Cardiac fibroblast (primary cell): ENCODE measurements at regions not wholly inside any gene's neighbourhood (a gene's known extent, or its start where the extent isn't known, plus 50 kb on each side); places are given as distances from the start of the nearest gene placed in this dataset.
"Not testable (repeated sequence)": the region's sequence is repeated elsewhere in the genome, so short reads cannot be mapped to it uniquely, and the experiment has no call there.

Experiments used
- DNase-seq, 2 donors: peaks; one replicate each; pipeline versions ENCODE4 v3.0.0 to v3.0.0-alpha.2; 2010; ENCODE audit warnings: low read depth in 2 of 2
- H3K4me3 ChIP-seq, 2 donors: replicated peaks in 1 of 2; 1 replicate in 1 of 2; 2 replicates in 1 of 2; pipeline ENCODE4 v1.5.1; 2011; ENCODE audit warnings: low read depth in 2 of 2, low read length in 2 of 2, mild to moderate bottlenecking in 2 of 2, moderate library complexity in 1 of 2
- CTCF ChIP-seq: IDR thresholded peaks from one replicate; pipeline ENCODE4 v1.5.1; 2011; ENCODE audit warnings: low read depth, mild to moderate bottlenecking, low read length, inconsistent platforms

- TF ChIP-seq CTCF: no peak
- no peak overlapping the region for H3K4me3 ChIP-seq
- no peak for DNase-seq
Observed at GRCh38 chr12:74280156-74280655, 257.4 kb upstream of the ATXN7L3B start.

GRCh38 chr12:74281401-74282180 is 256.0 kb upstream of the ATXN7L3B start:
- not testable (repeated sequence) for DNase-seq, H3K4me3 ChIP-seq

- no peak for DNase-seq
- no peak for TF ChIP-seq CTCF
Observed at GRCh38 chr12:74283646-74284045, 254.0 kb upstream of the ATXN7L3B start.

GRCh38 chr12:74285773-74286172 is 251.9 kb upstream of the ATXN7L3B start:
- no peak for DNase-seq
- no peak overlapping the region for H3K4me3 ChIP-seq
- no peak for TF ChIP-seq CTCF

More at GRCh38 chr12:74283646-74284045, 254.0 kb upstream of the ATXN7L3B start:
- no peak overlapping the region for H3K4me3 ChIP-seq

GRCh38 chr12:74286254-74286653 is 251.4 kb upstream of the ATXN7L3B start:
- no peak for DNase-seq
- TF ChIP-seq CTCF: no peak
- H3K4me3 ChIP-seq: no peak overlapping the region

- no peak overlapping the region for H3K4me3 ChIP-seq
- TF ChIP-seq CTCF: no peak
- no peak for DNase-seq
Observed at GRCh38 chr12:74292351-74293194, 245.1 kb upstream of the ATXN7L3B start.

- no peak for TF ChIP-seq CTCF
- no peak for DNase-seq
Observed at GRCh38 chr12:74293689-74294131, 243.9 kb upstream of the ATXN7L3B start.

More at GRCh38 chr12:74293689-74294131, 243.9 kb upstream of the ATXN7L3B start:
- H3K4me3 ChIP-seq: no peak overlapping the region
